GM12874 (cell line): ENCODE measurements at regions not wholly inside any gene's neighbourhood (a gene's known extent, or its start where the extent isn't known, plus 50 kb on each side); places are given as distances from the start of the nearest gene placed in this dataset.

Experiments used
- CTCF ChIP-seq: IDR thresholded peaks from 2 replicates; pipeline ENCODE4 v1.5.1; 2011; ENCODE audit warnings: low read depth, mild to moderate bottlenecking, control low read depth, low read length, moderate library complexity; ENCODE audit not compliant: insufficient read depth

DNA sequence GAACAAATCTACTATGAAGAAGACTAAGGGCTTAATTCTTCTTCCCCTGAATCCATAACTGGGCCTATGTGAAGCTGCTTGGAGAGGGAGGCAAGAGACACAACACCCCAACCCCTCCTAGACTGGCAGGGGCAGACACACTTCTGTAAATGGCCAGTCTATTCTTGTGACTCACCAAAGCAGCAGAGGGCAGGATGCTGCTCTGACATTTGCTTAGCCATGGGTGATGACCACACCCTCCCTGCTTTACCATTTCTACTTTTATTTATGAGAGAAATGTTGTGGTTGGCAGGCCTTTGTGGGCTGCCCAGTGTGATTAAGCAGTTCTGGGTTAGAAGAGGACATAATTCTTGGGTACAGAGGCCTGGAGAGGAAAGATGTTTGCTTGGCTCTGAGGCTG is 189.8 kb upstream of the DPYD start:
- no peak for TF ChIP-seq CTCF

GRCh38 chr1:98107256-98107655 is 186.4 kb upstream of the DPYD start:
- TF ChIP-seq CTCF = no peak

DNA sequence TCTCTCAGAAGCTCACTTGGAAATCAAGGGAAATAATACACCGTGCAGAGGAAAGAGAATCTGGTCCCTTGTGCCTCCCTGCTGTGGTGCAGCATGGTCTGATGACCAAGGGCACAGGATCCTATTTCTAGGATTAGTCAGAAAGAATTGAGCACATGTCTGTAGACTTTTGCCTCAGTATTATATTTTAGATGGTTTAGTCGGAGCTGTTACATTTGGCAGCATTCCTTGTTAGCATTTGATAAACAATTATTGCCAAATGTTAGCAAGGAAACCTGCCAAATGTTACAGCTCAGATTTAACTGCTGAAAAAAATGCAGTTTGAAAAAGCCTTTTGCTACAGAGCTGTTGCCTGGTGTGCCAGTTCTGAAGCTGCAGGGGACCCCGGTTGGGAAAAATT is 183.5 kb upstream of the DPYD start:
- TF ChIP-seq CTCF = no peak

GRCh38 chr1:98103617-98104285 is 182.9 kb upstream of the DPYD start:
- TF ChIP-seq CTCF = no peak

DNA sequence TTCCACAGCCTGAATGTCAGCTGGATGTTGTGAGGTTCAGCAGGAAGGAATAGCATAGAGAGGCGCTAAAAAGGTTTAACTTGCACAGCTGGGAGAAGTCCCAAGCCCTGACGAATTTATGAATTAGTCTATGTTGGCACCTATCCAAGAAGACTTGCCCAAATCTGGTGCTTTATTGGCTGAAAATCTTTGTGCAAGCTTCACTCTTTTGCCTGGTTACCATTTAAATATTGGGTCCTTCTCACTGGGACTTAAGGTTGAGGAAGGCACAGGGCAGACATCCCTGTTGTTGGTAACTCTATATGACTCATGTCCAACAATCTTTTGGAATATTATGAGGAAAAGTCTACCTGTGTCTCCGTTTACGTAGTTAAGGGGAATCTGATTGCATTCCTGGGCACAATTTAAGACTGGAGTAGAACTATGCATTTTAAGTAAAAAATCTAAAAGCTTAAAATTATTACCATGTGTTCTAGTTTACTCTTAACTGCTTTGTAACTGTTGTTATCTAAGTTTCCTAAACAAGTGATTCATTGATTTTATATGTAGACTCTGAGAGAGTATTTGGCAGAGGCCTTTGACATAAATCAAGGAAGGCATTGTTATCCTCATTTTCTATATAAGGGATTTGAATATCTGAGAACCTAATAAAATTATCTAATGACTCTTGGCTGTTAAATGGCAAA is 181.7 kb upstream of the DPYD start:
- TF ChIP-seq CTCF = no peak

- TF ChIP-seq CTCF = no peak
Observed at GRCh38 chr1:98101364-98101763, 180.5 kb upstream of the DPYD start.

DNA sequence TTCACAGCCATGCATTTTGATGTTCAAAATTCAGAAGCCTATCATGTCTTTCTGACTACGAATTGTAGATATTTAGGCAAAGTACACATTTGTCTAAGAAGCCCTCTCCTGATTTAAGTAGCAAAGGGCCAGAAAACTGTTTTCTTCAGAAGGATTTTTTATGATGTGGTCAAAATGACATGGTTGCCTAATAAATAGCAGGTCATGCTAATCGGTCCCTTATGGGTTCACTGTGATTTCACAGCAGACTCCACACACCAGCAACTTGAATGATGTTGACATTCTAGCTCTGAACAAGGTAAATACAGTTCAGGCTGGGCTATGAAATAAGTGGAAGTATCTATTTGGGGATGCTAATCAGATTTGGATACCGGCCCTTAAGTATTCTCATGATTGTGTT is 178.7 kb upstream of the DPYD start:
- TF ChIP-seq CTCF = no peak
